Left forelimb (tissue), 1 donor: ENCODE measurements at regions not wholly inside any gene's neighbourhood (a gene's known extent, or its start where the extent isn't known, plus 50 kb on each side); places are given as distances from the start of the nearest gene placed in this dataset.

Experiments used
- DNase-seq: peaks from one replicate; pipeline ENCODE4 v3.0.0-alpha.2; 2018; ENCODE audit warnings: low spot score

DNA sequence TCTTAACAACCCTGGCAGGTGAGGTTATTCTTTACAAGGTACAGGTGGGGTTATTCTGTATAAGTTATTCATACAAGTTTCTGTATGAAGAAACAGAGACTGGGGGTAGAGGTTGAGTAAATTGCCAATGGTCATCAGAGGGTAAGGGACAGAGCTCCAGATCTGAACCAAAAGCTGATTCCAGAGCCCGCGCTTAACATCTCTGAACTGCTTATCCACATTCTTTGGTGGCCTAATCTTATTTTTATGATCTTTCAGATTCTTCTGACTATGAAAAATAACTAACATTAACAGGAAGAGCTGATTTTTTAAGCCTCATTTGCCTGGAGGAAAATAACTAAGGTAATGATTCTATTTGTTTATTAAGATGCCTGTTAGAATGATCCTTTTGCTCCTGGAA is 63.9 kb upstream of the BARHL2 start:
- DNase-seq: no peak

DNA sequence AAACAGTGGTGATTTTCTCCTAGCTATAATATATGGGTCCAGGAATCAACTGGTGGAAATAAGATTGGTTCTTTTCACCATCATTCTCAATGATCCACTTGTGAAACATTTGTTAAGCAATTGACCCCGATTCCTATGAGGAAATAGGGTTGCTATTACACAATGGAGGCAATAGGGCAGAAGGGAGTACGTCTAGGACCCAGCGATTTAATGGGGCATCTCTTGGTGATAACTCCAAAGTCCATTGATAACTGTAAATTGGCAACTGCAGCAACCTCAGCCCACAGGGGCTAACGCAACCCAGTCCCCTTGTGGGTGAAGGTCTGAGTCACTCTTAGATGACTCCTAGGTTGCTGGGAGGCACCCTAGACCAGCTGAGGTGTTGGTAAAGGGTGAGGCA is 62.5 kb upstream of the BARHL2 start:
- no peak for DNase-seq

DNA sequence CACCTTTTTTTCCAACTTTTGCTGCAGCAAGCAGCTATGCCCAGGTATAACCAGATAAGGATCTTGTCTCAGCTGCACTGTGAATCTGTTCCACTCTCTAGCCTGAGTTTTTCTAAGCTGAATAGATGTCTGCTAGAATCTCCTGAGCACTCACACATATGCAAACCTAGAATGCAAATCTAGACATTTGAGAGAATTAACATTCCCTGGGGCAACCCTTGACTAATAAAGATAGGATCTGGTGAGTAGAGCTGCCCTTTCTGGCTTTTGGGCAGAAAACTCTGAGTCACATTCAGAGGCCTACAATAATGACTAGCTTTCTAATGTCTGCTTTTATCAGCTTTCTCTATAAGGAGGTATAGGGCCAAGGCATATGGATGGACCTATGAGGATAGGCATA is 61.4 kb upstream of the BARHL2 start:
- no peak for DNase-seq

- DNase-seq: no peak
Measured at GRCh38 chr1:90773812-90774211, 56.7 kb upstream of the BARHL2 start.

DNA sequence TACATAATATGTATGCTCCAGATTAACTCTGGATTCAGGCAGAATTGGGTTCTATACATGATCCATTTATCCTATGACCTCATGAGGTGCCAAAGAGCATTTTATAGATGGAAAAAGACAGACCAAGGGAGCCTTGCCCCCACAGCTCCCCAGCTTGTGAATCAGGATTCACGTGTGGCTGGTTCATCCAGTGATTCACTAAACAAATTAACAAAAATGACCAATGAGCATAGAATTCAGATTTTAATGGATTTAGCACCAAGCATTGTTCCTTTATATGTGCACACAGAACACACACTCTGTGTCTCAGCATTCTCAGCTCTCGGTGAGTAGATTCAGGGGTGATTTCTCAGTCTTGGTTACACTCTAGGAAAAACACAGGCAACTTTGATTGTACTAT is 51.7 kb upstream of the BARHL2 start:
- DNase-seq: no peak

DNA sequence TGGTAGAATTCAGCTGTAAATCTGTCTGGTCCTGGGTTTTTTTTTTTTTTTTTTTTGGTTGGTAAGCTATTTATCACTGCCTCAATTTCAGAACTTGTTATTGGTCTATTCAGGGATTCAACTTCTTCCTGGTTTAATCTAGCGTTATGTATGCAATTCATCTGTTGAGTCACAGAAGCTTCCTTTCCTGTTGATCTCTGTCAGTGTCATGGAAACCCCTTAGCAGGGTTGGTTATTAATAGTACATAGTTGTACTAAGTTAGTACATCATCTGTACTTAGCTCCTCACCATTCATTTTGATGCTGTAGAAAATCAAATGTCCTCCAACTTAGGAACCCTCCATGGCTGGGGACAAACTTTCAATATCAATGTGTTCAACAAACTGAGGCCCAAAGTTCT is 51.0 kb upstream of the BARHL2 start:
- no peak for DNase-seq
